CD4-positive, alpha-beta T cell treated with Interleukin-12 subunit alpha and Interleukin-12 subunit beta, for 1 hour (primary cell): ENCODE measurements at regions not wholly inside any gene's neighbourhood (a gene's known extent, or its start where the extent isn't known, plus 50 kb on each side); places are given as distances from the start of the nearest gene placed in this dataset.
"Not testable (repeated sequence)": the region's sequence is repeated elsewhere in the genome, so short reads cannot be mapped to it uniquely, and the experiment has no call there.

Source experiments
- DNase-seq: peaks from one replicate; pipeline ENCODE4 v3.0.0-alpha.2; 2020

DNA sequence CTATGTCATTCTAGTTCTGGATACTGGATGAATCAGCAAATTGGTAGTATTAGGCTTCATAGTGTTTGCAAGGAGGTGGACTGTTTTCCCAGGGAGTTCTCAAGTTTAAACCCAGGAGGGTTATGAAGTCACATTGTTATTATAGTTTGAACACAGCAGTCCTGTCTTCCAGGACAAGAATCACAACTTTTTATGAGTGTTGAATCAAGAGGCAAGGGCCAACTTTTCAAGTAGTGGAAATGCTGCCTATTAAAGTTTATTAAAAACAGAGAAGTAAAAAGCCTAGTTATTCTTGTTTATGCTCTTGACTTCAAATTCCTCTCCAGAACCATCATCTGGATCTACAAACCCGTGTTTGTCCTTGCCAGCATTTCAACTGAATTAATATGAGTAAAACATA, 86.3 kb upstream of the GOT2 start:
- no peak for DNase-seq

DNA sequence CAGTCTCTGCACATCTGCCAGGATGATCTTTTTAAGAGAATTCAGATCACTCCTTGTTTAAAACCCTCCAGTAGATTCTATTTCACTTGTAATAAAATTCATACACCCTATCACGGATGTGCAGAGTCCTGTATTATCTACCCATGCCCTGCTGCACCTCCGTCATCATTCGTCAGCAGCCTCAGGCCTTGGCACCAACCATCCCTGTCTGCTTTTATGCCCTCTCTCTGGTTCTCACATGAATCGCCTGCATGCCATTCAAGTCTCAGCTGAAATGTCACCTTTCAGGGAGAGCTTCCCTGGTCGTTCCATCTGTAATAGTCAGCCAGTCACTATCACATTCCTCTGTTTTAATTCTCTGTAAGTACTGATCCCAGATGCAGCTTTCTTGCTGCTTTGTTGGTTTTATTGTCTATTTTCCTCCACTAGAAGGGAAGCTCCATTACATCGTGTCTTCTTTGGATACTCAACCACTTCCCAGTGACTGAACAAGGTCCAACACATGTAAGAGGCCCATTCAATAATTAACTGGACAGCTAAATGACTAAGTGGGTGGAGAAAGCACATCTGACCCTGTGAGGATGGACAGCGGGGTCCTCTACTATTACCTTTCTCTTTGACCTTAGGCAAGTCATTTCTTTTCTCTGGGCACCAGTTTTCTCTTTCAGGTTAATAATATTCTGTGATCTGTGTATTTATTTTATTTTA, 81.2 kb upstream of the GOT2 start:
- DNase-seq: no peak

DNA sequence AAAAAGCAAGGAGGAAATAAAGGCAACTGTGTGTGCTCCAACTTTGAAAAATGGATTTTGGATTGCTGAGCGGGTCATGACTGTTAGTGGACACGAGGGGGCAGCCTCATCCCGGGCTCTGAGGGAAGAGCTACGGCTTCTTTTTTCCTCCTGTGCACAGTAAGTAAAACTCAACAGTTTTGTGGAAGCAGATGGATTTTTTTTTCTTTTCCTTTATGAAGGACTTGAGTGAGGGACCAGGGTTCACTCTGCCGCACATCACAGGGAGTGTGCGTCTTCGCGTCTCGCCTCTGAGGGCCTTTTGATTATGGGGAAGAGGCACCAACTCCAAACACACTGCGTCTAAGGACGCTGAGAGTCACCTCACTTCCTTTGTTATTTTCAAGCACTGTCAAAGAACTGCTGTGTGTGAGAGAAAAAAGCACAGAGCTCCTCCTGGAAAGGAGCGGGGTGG, 80.3 kb upstream of the GOT2 start:
- DNase-seq: peak; percentile 19

DNA sequence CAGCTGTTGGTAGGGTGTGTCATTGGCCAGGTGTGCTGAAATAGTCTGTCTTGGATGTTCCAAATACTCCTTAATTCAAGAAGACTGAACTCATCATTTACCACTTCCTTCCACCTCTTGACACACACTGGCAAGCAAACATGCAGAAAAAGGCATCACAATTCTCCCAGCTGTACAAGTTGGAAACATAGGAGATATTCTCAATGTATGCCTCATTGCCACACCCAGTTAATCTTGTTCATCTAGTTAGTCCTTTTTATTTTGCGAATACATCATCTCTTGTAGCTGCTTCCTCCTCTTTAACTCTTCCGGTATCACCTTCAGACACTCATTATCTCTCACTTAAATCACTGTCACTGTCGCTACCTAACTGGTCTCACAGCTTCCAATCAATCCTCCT, 75.1 kb upstream of the GOT2 start:
- DNase-seq: no peak

DNA sequence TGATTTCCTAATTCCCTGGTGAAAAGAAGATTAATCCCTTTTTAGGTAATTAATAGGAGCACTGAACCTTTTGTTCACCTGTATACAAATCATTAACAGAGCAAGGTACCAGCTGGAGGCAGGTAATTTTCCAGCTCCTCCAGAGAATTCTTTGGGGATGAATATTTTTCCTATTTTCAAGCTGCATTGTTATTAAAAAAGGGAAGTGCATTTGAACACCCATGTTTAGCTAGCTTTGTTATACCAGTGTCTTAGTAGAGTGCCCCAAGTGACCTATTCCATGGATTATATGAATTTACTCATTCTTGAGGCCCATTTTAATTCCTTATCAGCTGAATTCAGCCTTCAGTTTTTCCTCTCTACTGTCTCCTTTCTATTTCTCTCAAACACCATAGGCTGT, 73.2 kb upstream of the GOT2 start:
- no peak for DNase-seq

DNA sequence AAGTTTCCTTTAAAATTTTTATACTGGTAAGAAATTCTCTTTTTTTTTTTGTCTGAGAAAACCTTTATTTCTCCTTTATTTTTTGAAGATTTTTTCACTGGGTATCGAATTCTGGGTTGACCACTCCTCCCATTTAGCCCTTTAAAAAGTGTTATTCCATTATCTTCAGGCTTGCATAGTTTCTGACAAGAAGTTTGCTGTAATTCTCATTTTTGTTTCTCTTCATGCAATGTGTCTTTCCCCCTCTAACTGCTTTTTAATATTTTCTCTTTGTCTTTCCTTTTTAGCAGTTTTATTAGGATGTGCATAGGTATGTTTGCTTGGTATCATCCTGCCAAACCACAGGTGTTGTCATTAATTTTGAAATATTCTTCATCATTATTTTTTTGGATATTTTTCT, 67.7 kb upstream of the GOT2 start:
- DNase-seq: no peak

DNA sequence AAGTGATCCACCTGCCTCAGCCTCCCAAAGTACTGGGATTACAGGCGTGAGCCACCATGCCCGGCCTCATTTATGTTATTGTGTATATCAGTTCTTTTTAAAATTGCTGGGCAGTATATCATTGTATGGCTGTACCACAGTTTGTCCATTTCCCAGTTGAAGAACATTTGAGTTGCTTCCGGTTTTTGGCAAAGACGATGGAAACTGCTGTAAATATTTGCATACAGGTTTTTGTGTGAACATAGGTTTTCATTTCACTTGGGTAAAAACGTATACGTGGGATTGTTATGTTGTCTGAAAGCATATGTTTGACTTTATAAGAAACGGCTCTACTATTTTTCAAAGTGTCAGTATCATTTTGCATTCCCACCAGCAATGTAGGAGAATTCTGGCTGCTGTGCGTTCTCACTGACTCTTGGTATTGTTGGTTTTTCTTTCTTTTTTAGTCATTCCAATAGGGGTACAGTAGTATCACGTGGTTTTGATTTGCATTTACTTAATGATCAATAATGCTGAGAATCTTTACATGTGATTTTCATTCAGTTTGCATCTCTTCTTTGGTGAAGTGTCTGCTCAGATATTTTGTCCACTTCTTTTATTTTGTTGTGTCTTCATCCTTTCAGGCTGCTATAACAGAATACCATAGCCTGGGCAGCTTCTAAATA, 63.2 kb upstream of the GOT2 start:
- no peak for DNase-seq

DNA sequence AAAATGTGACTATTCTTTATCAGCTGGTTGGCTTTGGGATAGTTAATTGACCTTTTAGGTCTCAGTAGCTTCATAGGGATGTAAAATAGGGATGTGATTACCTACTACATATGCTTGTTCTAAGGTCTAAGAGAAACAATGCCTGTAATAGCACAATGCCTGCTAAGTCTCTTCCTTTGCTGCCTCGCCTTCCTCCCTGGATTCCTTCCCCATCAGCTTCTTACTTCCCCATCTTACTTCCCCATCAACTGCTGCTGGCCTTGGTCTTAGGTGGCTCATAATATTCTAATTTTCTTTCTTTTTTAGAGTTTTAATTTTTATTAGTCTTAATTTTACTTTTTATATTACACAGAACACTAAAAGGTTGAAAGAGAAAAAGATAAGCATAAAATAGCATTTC, 59.2 kb upstream of the GOT2 start:
- DNase-seq: no peak

DNA sequence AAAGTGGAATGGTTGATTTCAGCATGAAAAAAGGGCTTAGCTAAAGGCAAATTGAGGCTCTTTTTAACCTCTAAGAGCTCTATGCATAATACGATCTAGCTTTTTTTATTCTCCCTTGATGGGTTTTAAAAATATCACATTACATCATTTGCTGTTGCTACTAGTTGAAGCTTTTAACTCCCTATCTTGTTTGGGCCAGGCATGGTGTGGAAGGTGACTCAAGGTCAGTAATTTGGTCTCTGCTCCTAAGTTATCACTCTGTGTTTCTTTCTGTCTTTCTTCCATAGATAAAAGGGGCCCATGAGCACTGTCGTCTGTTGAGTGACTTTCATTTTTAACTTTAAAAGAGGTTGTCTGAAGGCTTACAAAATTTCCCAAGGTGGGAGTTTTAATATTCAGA, 58.1 kb upstream of the GOT2 start:
- no peak for DNase-seq

DNA sequence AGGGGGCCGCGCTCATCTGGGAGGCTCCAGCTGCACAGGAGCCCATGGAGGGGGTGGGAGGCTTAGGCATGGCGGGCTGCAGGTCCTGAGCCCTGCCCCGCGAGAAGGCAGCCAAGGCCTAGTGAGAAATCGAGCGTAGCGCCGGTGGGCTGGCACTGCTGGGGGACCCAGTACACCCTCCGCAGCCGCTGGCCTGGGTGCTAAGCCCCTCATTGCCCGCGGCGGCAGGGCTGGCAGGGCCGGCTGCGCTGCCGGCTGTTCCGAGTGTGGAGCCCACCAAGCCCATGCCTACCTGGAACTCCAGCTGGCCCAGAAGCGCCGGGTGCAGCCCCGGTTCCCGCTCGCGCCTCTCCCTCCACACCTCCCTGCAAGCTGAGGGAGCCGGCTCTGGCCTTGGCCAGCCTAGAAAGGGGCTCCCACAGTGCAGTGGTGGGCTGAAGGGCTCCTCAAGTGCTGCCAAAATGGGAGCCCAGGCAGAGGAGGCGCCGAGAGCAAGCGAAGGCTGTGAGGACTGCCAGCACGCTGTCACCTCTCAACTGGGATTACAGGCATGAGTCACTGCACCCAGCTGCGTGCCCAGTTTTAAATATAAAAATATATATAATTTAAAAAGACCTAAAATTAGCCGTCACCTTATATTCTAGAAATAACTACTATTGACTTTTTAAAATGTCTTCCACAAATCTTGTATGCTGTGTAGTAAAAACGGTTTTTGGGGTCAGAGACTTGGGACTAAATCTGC, 56.9 kb upstream of the GOT2 start:
- DNase-seq: not testable (repeated sequence)

DNA sequence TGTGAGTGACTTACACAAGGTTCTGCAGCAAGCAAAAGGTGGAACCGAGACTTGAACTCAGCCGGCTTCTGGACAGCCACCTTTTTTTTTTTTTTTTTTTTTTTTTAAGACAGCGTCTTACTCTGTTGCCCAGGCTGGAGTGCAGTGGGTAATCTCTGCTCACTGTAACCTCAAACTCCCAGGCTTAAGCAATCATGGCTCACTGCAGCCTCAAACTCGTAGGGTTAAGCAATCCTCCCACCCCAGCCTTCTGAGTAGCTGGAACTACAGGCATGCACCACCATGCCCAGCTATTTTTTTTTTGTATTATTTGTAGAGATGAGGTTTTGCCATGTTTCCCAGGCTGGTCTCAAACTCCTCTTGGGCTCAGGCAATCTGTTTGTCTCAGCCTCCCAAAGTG, 55.2 kb upstream of the GOT2 start:
- no peak for DNase-seq
